ENCODE measurements at regions not wholly inside any gene's neighbourhood (a gene's known extent, or its start where the extent isn't known, plus 50 kb on each side); places are given as distances from the start of the nearest gene placed in this dataset.

GRCh38 chr11:69558519-69558941 lies 77.1 kb downstream of the LINC01488 start:
- DNase-seq (no peak), ATAC-seq (no peak)
- no peaks in the 10 kb centered on the region for H3K27me3 ChIP-seq

GRCh38 chr11:69559181-69559580 lies 77.7 kb downstream of the LINC01488 start:
- H3K4me3 ChIP-seq = no peak overlapping the region
- H3K9me3 ChIP-seq = peaks cover 0 to 10% (median 0%) of the 10 kb centered on the region in 12 donors
- H3K27me3 ChIP-seq = no peaks in the 10 kb centered on the region
- H3K4me1 ChIP-seq = no peaks in the 10 kb centered on the region
- no peak for ATAC-seq
- H3K36me3 ChIP-seq = no peaks in the 10 kb centered on the region
- intact Hi-C loops (cut with DNase I) = no loop called here
- H3K27ac ChIP-seq = no peak overlapping the region
- DNase-seq = no peak
- 91 to 92% (median 91%) methylated on average over 5 of the region's 5 CpGs for WGBS, 4 donors
- TF ChIP-seq, protein P1, sequence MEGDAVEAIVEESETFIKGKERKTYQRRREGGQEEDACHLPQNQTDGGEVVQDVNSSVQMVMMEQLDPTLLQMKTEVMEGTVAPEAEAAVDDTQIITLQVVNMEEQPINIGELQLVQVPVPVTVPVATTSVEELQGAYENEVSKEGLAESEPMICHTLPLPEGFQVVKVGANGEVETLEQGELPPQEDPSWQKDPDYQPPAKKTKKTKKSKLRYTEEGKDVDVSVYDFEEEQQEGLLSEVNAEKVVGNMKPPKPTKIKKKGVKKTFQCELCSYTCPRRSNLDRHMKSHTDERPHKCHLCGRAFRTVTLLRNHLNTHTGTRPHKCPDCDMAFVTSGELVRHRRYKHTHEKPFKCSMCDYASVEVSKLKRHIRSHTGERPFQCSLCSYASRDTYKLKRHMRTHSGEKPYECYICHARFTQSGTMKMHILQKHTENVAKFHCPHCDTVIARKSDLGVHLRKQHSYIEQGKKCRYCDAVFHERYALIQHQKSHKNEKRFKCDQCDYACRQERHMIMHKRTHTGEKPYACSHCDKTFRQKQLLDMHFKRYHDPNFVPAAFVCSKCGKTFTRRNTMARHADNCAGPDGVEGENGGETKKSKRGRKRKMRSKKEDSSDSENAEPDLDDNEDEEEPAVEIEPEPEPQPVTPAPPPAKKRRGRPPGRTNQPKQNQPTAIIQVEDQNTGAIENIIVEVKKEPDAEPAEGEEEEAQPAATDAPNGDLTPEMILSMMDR (IDR thresholded peaks at IDR 0.05) = no peak
- TF ChIP-seq POLR2A (IDR thresholded peaks at IDR 0.05) = no peak

More at GRCh38 chr11:69558519-69558941, 77.1 kb downstream of the LINC01488 start:
- WGBS, 4 donors = 61 to 75% (median 67%) methylated on average over 12 of the region's 12 CpGs
- TF ChIP-seq, protein P1 (IDR thresholded peaks at IDR 0.05) = no peak
- TF ChIP-seq POLR2A (IDR thresholded peaks at IDR 0.05) = no peak
- H3K36me3 ChIP-seq = no peaks in the 10 kb centered on the region
- H3K9me3 ChIP-seq = peaks cover 0 to 10% (median 0%) of the 10 kb centered on the region in 12 donors
- intact Hi-C loops (cut with DNase I) = no loop called here
- no peak overlapping the region for H3K4me3 ChIP-seq
- H3K27ac ChIP-seq = no peak overlapping the region
- no peaks in the 10 kb centered on the region for H3K4me1 ChIP-seq

DNA sequence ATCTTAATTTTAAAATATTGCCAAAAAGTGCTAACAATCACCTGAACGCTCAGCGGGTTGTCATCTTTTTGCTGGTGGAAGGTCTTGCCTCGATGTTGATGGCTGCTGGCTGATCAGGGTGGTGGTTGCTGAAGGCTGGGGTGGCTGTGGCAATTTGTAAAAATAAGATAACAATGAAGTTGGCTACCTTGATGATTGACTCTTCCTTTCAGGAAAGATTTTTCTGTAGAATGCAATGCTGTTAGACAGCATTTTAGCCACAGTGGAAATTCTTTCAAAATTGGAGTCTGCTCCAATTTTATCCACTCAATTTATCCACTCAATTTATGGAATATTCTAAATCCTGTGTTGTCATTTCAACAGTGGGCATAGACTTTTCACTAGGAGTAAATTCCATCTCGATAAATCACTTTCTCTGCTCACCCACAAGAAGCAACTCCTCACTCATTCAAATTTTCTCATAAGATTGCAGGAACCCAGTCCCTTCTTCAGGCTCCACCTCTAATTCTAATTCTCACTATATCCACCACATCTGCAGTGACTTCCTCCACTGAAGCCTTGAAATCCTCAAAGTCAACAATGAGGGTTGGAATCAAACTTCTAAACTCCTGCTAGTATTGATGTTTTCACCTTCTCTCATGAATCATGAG lies 78.8 kb downstream of the LINC01488 start:
- no peak overlapping the region for H3K27ac ChIP-seq

DNA sequence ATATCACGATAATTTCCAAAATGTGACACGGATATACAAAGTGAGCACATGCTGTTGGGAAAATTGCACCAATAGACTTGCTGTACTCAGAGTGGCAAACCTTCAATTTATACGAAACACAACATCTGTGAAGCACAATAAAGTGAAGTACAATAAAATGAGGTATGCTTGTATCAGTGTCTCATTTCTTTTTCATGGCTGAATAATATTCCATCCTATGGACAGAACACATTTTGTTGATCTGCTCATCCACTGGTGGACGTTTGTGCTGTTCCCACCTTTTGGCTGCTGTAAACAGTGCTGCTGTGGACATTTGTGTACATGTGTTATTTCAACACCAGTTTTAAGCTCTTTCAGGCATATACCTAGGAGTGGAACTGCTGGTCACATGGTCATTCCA lies 78.7 kb upstream of the CCND1 start:
- TF ChIP-seq, protein P1 (IDR thresholded peaks at IDR 0.05) = no peak
- TF ChIP-seq POLR2A (IDR thresholded peaks at IDR 0.05) = no peak
- 90 to 96% (median 96%) methylated on average over 4 of the region's 4 CpGs for WGBS, 4 donors
- Histone ChIP-seq H3K27me3 (no peaks in the 10 kb centered on the region), H3K4me3 (no peak overlapping the region), H3K9me3 (peaks cover 0 to 13% (median 0%) of the 10 kb centered on the region in 12 donors), H3K27ac (no peak overlapping the region), H3K36me3 (no peaks in the 10 kb centered on the region), H3K4me1 (no peaks in the 10 kb centered on the region)
- no peak for ATAC-seq
- DNase-seq = no peak
- intact Hi-C loops (cut with DNase I) = no loop called here

More for the DNA sequence above, 78.8 kb downstream of the LINC01488 start:
- no peaks in the 10 kb centered on the region for H3K36me3 ChIP-seq
- peaks cover 0 to 10% (median 0%) of the 10 kb centered on the region in 12 donors for H3K9me3 ChIP-seq
- DNase-seq (no peak), ATAC-seq (no peak)
- no peak overlapping the region for H3K4me3 ChIP-seq
- H3K27me3 ChIP-seq = no peaks in the 10 kb centered on the region
- WGBS, 4 donors = 90 to 96% (median 94%) methylated on average over 4 of the region's 4 CpGs
- intact Hi-C loops (cut with DNase I) = no loop called here
- no peak for TF ChIP-seq POLR2A (IDR thresholded peaks at IDR 0.05)
- TF ChIP-seq, protein P1 (IDR thresholded peaks at IDR 0.05) = no peak
- no peaks in the 10 kb centered on the region for H3K4me1 ChIP-seq
